Calu3 (cell line): ENCODE measurements at regions not wholly inside any gene's neighbourhood (a gene's known extent, or its start where the extent isn't known, plus 50 kb on each side); places are given as distances from the start of the nearest gene placed in this dataset.

Source experiments
- BruUV-seq: library from RNA; stranded (reverse); fragments of 400-500 nt; replicated peaks from 2 replicates; lab custom pipeline; 2021; lab: Mats Ljungman, UMichigan
- CTCF ChIA-PET: fragments of 300-600 bp; sonication (Branson Sonifier 250); formaldehyde crosslinking; loops from one replicate; lab custom pipeline; 2022; ENCODE audit warnings: antibody characterized with exemption; lab: Charles Lee
- DNase-seq: peaks from one replicate; pipeline ENCODE4 v3.0.0; 2022
- H3K27ac Mint-ChIP-seq: one replicate; pipeline ENCODE4 v1.8.0; 2022; ENCODE audit warnings: mixed read lengths; ENCODE audit not compliant: unreplicated experiment
- H3K27me3 Mint-ChIP-seq: one replicate; pipeline ENCODE4 v1.8.0; 2022; ENCODE audit warnings: mixed read lengths; ENCODE audit not compliant: unreplicated experiment
- H3K36me3 Mint-ChIP-seq: one replicate; pipeline ENCODE4 v1.8.0; 2022; ENCODE audit warnings: mild to moderate bottlenecking, moderate library complexity, mixed read lengths; ENCODE audit not compliant: insufficient read depth, unreplicated experiment
- H3K4me1 Mint-ChIP-seq: one replicate; pipeline ENCODE4 v1.8.0; 2022; ENCODE audit warnings: mild to moderate bottlenecking, low read depth, mixed read lengths; ENCODE audit not compliant: unreplicated experiment
- H3K4me3 Mint-ChIP-seq: one replicate; pipeline ENCODE4 v1.8.0; 2022; ENCODE audit warnings: mild to moderate bottlenecking, low read depth, moderate library complexity, mixed read lengths; ENCODE audit not compliant: unreplicated experiment
- H3K9me3 Mint-ChIP-seq: one replicate; pipeline ENCODE4 v1.8.0; 2022; ENCODE audit warnings: low read depth, mixed read lengths; ENCODE audit not compliant: unreplicated experiment
- CTCF ChIP-seq: fragments of 200-600 bp; IDR thresholded peaks from one replicate; pipeline ENCODE4 v1.8.0; 2022; ENCODE audit warnings: antibody characterized with exemption; ENCODE audit not compliant: unreplicated experiment
- intact Hi-C: fragments of 100-400 bp; cut with micrococcal nuclease; formaldehyde crosslinking; loops from one replicate; pipeline ENCODE4 v1.10.0; 2022; ENCODE audit not compliant: unreplicated experiment

DNA sequence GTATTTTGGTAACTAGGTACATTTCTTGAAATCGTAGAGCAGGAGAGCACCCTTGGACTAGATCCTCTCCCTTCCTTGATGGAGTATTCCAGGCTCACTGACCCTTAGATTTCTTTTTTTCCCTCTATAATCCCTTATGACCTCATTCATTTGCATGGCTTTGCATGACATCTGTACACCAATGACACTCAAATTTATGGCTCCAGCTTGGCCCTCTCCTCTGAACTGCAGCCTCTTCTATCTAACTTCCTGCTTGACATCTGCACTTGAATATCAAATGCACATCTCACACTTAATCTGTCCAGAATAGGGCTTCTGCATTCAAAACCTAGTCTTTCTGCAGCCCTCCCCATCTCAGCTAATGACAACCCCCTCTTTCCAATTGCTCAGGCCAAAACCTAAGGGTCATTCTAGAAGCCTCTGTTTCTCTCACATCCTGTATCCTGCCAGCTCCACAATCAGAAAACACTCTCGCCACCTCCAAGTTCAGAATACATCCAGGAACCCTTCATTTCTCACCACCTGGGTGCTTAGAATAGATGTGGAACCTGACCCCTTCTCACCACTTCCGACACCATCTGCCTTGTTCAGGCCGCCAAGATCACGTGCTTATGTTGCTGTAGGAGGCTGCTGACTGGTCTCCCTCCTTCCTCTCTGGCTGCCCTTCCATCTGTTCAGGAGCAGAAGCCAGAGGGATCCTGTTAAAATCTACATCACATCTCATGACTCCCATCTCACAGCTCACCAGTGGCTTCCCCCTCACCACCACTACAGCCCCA is 138.9 kb upstream of the MTNR1B start:
- BruUV-seq: no TSS peak
- intact Hi-C loops: no loop called here
- H3K4me3 Mint-ChIP-seq: no peak overlapping the region
- TF ChIP-seq CTCF: no peak
- CTCF ChIA-PET: no interaction called here
- no peaks in the 10 kb centered on the region for H3K9me3 Mint-ChIP-seq
- no peak for DNase-seq
- peaks cover 16% of the 10 kb centered on the region for H3K27me3 Mint-ChIP-seq
- H3K4me1 Mint-ChIP-seq: no peaks in the 10 kb centered on the region
- no peaks in the 10 kb centered on the region for H3K36me3 Mint-ChIP-seq
- no peak overlapping the region for H3K27ac Mint-ChIP-seq

DNA sequence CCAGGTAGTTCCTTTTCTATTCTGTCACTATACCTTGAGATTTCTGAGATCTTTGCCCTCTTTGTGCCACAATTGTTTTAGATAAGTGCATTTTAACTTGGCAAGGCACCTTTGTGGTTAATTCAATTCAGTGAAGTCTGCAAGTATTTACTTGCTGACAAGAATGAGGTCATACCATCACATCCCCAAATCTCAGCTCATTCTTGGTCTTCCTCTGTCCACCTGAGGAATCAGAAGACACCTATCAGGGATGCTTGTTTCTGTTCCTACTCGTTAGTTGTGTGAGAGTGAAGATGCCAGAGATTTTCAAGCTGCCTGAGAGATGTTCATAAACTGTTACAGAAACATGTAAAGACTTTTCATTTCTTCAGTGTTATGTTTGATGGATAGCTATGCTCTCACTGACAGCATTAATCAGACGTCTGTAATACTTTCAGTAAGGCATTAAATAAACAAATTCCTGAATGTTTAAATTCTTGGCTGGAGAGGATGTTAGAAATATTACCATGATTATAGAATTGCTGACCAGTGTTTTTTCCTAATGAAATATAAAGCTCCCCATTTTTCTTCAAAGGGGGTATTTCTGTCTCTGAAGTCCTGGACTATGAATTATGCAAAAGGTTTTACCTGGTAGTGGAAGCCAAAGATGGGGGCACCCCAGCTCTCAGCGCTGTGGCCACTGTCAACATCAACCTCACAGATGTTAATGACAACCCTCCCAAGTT is 135.0 kb upstream of the MTNR1B start:
- H3K9me3 Mint-ChIP-seq: no peaks in the 10 kb centered on the region
- no TSS peak for BruUV-seq
- CTCF ChIA-PET: no interaction called here
- peaks cover 16% of the 10 kb centered on the region for H3K27me3 Mint-ChIP-seq
- no peak for DNase-seq
- no peak overlapping the region for H3K4me3 Mint-ChIP-seq
- TF ChIP-seq CTCF: no peak
- intact Hi-C loops: no loop called here
- H3K27ac Mint-ChIP-seq: no peak overlapping the region
- no peaks in the 10 kb centered on the region for H3K36me3 Mint-ChIP-seq
- no peaks in the 10 kb centered on the region for H3K4me1 Mint-ChIP-seq

DNA sequence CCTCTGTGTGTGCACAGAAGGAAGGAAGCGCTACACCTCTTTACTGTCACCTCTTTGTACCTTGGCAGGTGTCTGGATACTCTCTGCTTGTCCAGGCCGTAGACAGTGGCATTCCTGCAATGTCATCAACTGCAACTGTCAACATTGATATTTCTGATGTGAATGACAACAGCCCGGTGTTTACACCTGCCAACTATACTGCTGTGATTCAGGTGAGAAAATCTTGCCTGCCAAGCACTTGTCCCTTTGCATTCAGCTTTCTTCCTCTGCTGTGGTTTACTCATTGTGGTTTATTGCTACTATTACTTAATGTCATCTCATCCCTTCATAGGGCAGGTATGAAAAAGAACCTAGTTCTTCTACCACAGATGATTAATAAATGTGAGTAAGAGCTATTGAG is 131.9 kb upstream of the MTNR1B start:
- H3K36me3 Mint-ChIP-seq: no peaks in the 10 kb centered on the region
- no TSS peak for BruUV-seq
- TF ChIP-seq CTCF: no peak
- CTCF ChIA-PET: no interaction called here
- H3K9me3 Mint-ChIP-seq: no peaks in the 10 kb centered on the region
- intact Hi-C loops: no loop called here
- no peaks in the 10 kb centered on the region for H3K4me1 Mint-ChIP-seq
- no peak overlapping the region for H3K27ac Mint-ChIP-seq
- H3K27me3 Mint-ChIP-seq: no peaks in the 10 kb centered on the region
- no peak for DNase-seq
- no peak overlapping the region for H3K4me3 Mint-ChIP-seq

DNA sequence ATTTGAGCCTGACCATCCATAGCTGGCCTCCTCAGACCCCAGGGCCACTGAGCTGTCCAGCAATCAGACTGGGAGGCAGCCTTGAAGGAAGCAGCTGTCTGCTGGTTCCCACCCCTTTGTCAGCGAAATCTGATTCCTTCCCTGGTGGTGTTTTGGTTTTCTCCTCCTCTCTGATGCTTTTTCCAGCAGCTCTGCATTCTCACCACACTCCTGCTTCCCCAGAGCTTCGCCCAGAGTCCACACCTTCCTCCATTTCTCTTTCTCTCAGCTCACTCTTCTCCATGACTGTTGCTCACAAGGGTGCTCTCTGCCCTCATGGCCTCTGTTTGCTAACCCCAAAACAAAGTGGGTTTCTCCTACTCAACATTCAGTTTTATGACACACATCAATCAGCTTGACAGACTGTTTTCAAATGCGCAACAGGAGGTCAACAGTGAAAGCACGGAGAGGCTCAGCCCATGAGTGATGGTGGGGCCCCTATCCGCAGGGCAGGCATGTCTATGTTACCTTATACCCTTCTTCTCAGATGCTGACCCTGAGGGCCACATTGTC is 130.6 kb upstream of the MTNR1B start:
- BruUV-seq: no TSS peak
- intact Hi-C loops: no loop called here
- Mint-ChIP-seq H3K9me3 (no peaks in the 10 kb centered on the region), H3K27ac (no peak overlapping the region), H3K4me3 (no peak overlapping the region), H3K4me1 (no peaks in the 10 kb centered on the region), H3K27me3 (no peaks in the 10 kb centered on the region), H3K36me3 (no peaks in the 10 kb centered on the region)
- CTCF ChIA-PET: no interaction called here
- TF ChIP-seq CTCF: no peak
- DNase-seq: no peak
